Keratinocyte (primary cell): ENCODE measurements at regions not wholly inside any gene's neighbourhood (a gene's known extent, or its start where the extent isn't known, plus 50 kb on each side); places are given as distances from the start of the nearest gene placed in this dataset.

Experiments
- DNase-seq: peaks from one replicate; pipeline ENCODE4 v3.0.0-alpha.2; 2011; ENCODE audit warnings: low read depth, missing footprints, low spot score
- FAIRE-seq: peaks from 2 replicates; lab custom pipeline; 2011; peaks lifted over from hg19 to GRCh38; lab: Jason Lieb, UNC
- H2AFZ ChIP-seq: 2 replicates; pipeline ENCODE4 v1.6.0; 2012; ENCODE audit warnings: low read length, control low read depth, inconsistent platforms; ENCODE audit not compliant: control insufficient read depth
- H3K27ac ChIP-seq: 2 replicates; pipeline ENCODE4 v1.5.1; 2011; ENCODE audit warnings: low read length; ENCODE audit not compliant: control insufficient read depth, insufficient read depth
- H3K27me3 ChIP-seq: 3 replicates; pipeline ENCODE4 v1.6.0; 2011; ENCODE audit warnings: low read length; ENCODE audit not compliant: control insufficient read depth, insufficient read depth; ENCODE audit errors: extremely low read depth
- H3K36me3 ChIP-seq, 2 experiments: 2 replicates in 1 of 2; 3 replicates in 1 of 2; pipeline ENCODE4 v1.5.1; 2011; ENCODE audit warnings: low read length in 2 of 2, mild to moderate bottlenecking in 1 of 2; ENCODE audit not compliant: control insufficient read depth in 2 of 2, insufficient read depth in 2 of 2; ENCODE audit errors: extremely low read depth in 1 of 2
- H3K4me1 ChIP-seq: 3 replicates; pipeline ENCODE4 v1.5.1; 2011; ENCODE audit warnings: low read length; ENCODE audit not compliant: control insufficient read depth, insufficient read depth; ENCODE audit errors: extremely low read depth
- H3K4me2 ChIP-seq: 3 replicates; pipeline ENCODE4 v1.6.0; 2011; ENCODE audit warnings: low read depth, low read length; ENCODE audit not compliant: control insufficient read depth, insufficient read depth; ENCODE audit errors: extremely low read depth
- H3K4me3 ChIP-seq, 3 experiments: fragments of 200-600 bp in 1 of 3; sonication (generic) in 1 of 3; 2 replicates in 2 of 3; 3 replicates in 1 of 3; pipeline ENCODE4 v1.5.1; 2011 to 2016; ENCODE audit warnings: low read length in 3 of 3, mild to moderate bottlenecking in 3 of 3, control low read depth in 2 of 3, inconsistent platforms in 1 of 3, low read depth in 1 of 3, mixed read lengths in 1 of 3, mixed run types in 1 of 3, moderate library complexity in 1 of 3; ENCODE audit not compliant: control insufficient read depth in 2 of 3, insufficient read depth in 2 of 3; ENCODE audit errors: extremely low read depth in 1 of 3
- H3K79me2 ChIP-seq: 2 replicates; pipeline ENCODE4 v1.6.0; 2012; ENCODE audit warnings: low read length; ENCODE audit not compliant: control insufficient read depth, insufficient read depth
- H3K9ac ChIP-seq: 3 replicates; pipeline ENCODE4 v1.6.0; 2011; ENCODE audit warnings: low read length; ENCODE audit not compliant: control insufficient read depth, insufficient read depth; ENCODE audit errors: extremely low read depth
- H3K9me1 ChIP-seq: 3 replicates; pipeline ENCODE4 v1.6.0; 2011; ENCODE audit warnings: low read length; ENCODE audit not compliant: control insufficient read depth, insufficient read depth; ENCODE audit errors: extremely low read depth
- H3K9me3 ChIP-seq: 2 replicates; pipeline ENCODE4 v1.5.1; 2012; ENCODE audit warnings: low read depth, low read length; ENCODE audit not compliant: control insufficient read depth
- H4K20me1 ChIP-seq: 3 replicates; pipeline ENCODE4 v1.6.0; 2011; ENCODE audit warnings: low read length; ENCODE audit not compliant: control insufficient read depth, insufficient read depth; ENCODE audit errors: extremely low read depth
- EZH2 ChIP-seq: IDR thresholded peaks from one replicate; pipeline ENCODE4 v1.6.1; 2012; ENCODE audit warnings: inconsistent platforms, mild to moderate bottlenecking, low read length, moderate library complexity
- dilution Hi-C: fragments of 300-500 bp; cut with MboI; formaldehyde crosslinking; loops from one replicate; pipeline ENCODE4 v1.7.0; 2020; ENCODE audit warnings: low sequenced_read_pairs; ENCODE audit not compliant: extremely low pct_ligation_motif_present
- TF ChIP-seq, protein P1 (sequence below), 3 experiments: IDR thresholded peaks in 1 of 3; conservative IDR thresholded peaks in 1 of 3; optimal IDR thresholded peaks in 1 of 3; 2 replicates in 2 of 3; 3 replicates in 1 of 3; pipeline versions ENCODE3 to v1.5.1; 2011; ENCODE audit warnings: low read length in 3 of 3, mild to moderate bottlenecking in 3 of 3, moderate library complexity in 2 of 3, control low read depth in 1 of 3, inconsistent platforms in 1 of 3; ENCODE audit not compliant: insufficient read depth in 2 of 3; ENCODE audit errors: extremely low read depth in 1 of 3

DNA sequence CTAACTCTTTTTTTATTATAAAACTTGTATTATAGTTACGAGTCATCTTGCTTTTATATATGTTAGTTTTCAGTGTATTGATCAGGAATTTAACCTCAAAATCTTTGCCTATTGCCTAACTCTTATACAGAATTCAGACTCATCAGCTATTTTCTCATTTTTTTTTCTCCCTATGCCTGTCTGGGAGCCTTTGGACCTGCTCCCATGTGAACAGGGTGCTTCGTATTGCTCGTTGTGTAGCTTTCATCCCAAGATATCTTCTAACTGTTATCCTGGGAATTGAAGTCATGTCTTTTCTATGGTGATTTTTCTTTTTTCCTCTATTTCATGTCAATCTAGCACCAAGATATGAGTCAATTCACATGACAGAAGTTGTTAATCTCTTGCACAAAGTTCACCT lies 814.0 kb downstream of the SLC4A3 start:
- dilution Hi-C loops = no loop called here
- FAIRE-seq (peak; percentile 13), DNase-seq (no peak)
- Histone ChIP-seq H3K4me2 (no peak overlapping the region), H3K9me1 (no peaks in the 10 kb centered on the region), H3K4me3 (no peak overlapping the region), H3K9ac (no peak overlapping the region), H3K27ac (no peak overlapping the region), H4K20me1 (no peaks in the 10 kb centered on the region), H3K27me3 (no peaks in the 10 kb centered on the region), H3K36me3 (no peaks in the 10 kb centered on the region), H2AFZ (no peak overlapping the region), H3K9me3 (no peaks in the 10 kb centered on the region), H3K4me1 (peaks cover 7% of the 10 kb centered on the region), H3K79me2 (no peaks in the 10 kb centered on the region)
- TF ChIP-seq EZH2 = no peak
- TF ChIP-seq, protein P1, sequence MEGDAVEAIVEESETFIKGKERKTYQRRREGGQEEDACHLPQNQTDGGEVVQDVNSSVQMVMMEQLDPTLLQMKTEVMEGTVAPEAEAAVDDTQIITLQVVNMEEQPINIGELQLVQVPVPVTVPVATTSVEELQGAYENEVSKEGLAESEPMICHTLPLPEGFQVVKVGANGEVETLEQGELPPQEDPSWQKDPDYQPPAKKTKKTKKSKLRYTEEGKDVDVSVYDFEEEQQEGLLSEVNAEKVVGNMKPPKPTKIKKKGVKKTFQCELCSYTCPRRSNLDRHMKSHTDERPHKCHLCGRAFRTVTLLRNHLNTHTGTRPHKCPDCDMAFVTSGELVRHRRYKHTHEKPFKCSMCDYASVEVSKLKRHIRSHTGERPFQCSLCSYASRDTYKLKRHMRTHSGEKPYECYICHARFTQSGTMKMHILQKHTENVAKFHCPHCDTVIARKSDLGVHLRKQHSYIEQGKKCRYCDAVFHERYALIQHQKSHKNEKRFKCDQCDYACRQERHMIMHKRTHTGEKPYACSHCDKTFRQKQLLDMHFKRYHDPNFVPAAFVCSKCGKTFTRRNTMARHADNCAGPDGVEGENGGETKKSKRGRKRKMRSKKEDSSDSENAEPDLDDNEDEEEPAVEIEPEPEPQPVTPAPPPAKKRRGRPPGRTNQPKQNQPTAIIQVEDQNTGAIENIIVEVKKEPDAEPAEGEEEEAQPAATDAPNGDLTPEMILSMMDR (optimal IDR thresholded peaks at IDR 0.05 in 1 of 3, IDR thresholded peaks at IDR 0.05 in 1 of 3, conservative IDR thresholded peaks at IDR 0.05 in 1 of 3; ENCODE audit: extremely low read depth in 1 of 3, insufficient read depth in 2 of 3, low read length in 3 of 3) = no peak

DNA sequence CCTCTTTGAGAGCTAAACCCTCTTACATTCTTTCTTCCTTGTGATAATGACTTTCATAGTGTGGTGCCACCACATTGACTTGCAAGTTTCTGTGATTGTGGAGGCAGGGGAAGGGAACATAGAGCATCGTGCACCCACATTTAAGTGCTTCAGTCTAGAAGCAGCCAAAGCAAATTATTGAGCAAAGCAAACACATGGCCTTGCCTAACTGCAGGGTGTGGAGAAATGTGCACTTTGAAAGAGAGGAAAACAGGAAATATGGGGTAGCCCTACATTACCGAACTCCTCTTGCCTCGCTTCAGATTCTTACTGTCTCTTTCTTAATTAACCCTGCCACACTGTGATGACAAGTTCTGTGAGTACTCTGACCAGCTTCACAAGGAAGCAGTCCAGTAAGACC lies 814.6 kb downstream of the SLC4A3 start:
- Histone ChIP-seq H3K9ac (no peak overlapping the region), H3K36me3 (no peaks in the 10 kb centered on the region), H3K4me1 (peaks cover 7% of the 10 kb centered on the region), H3K79me2 (no peaks in the 10 kb centered on the region), H3K4me2 (no peak overlapping the region), H3K9me3 (no peaks in the 10 kb centered on the region), H3K27ac (no peak overlapping the region), H3K9me1 (no peaks in the 10 kb centered on the region), H4K20me1 (no peaks in the 10 kb centered on the region), H3K27me3 (no peaks in the 10 kb centered on the region), H3K4me3 (no peak overlapping the region), H2AFZ (no peak overlapping the region)
- TF ChIP-seq EZH2 = no peak
- TF ChIP-seq, protein P1 (optimal IDR thresholded peaks at IDR 0.05 in 1 of 3, IDR thresholded peaks at IDR 0.05 in 1 of 3, conservative IDR thresholded peaks at IDR 0.05 in 1 of 3; ENCODE audit: extremely low read depth in 1 of 3, insufficient read depth in 2 of 3, low read length in 3 of 3) = no peak
- no peak for DNase-seq
- FAIRE-seq = no peak
- dilution Hi-C loops = no loop called here
